Left hindlimb (tissue), 1 donor: ENCODE measurements at regions not wholly inside any gene's neighbourhood (a gene's known extent, or its start where the extent isn't known, plus 50 kb on each side); places are given as distances from the start of the nearest gene placed in this dataset.
A peak's percentile ranks its signal among the peaks of the same experiment; 100 is the strongest.

ENCODE experiments used
- DNase-seq: peaks from one replicate; pipeline ENCODE4 v3.0.0-alpha.2; 2018

- no peak for DNase-seq
Measured at GRCh38 chr12:125919856-125920470, 854.7 kb downstream of the AACS start.

DNA sequence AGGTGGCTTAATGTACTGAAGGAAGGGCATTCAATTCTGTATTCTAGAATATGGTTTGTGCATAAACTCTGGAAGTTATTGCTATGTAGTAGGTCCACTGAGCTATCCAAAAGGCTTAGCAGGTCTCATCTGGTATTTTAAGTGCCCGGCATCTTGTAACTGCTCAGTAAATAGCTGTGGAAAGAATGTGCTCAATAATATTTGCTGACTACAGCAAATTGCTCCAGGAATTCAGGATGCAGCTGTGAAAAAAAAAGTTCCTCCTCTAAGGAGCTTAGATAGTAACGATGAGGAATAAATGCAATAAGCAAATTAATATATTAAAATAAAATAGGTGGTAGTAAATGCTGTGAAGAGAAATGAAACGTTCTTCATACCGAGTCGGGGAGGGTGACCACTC is 857.1 kb downstream of the AACS start:
- DNase-seq, result no peak

- no peak for DNase-seq
Measured at GRCh38 chr12:125936502-125936901, 871.3 kb downstream of the AACS start.

GRCh38 chr12:125944446-125944845 is 879.2 kb downstream of the AACS start:
- DNase-seq, result no peak

DNA sequence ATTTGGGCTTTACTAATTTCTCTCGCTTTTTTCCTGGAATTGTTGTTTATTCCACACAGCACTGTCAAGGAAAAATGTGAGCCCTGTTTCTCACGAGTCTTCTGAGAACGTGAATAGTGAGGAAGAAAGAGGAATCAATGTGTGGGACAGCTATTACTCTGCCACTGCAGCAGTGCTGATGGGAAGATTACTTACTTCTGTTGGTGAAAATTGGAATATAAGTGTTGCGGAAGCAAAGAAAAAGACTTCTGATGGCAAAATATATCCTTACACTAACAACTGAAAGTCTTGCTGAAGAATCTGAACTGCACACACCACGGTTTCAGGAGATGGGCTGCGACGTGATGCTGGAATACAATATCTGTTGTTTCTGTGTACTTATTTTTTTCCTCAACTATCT is 884.2 kb downstream of the AACS start:
- DNase-seq, result no peak

DNA sequence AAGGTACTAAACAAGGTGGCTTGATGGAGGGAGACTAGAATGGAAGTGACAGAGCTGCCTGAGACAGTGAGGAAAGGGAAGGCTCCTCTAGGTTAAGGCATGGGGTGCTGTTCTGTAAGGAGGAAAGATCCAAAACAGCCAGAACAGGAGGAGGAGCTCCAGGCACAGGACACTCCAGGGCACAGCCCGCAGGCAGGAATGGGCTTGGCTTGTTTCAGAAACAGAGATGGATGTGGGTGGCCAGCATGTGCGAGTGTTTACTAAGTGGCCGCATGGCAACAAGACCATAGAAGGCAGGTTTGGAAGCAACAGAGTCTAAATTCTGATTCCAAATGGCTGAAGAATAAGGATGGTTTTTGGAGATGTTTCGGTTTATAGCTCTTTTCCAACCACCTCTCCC is 889.1 kb downstream of the AACS start:
- DNase-seq, result no peak

DNA sequence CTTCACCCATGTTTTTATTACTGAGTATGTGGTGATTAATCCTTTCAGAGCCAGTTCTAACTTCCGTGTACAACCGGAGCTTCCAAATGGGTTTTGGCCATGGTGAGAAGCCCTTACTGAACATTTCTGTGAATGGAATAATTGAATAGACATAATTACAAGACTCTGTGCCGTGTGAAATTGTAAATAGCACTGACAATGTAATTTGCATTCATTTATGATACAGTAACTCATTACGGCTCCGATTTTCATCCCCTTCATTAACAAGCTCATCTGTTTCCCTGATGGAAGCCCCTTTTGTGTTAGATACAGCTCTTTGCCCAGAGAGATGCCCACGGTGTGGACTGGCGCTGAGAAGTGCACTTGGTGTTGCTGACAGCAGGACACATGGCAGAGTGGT is 891.0 kb downstream of the AACS start:
- DNase-seq, result no peak

GRCh38 chr12:125966641-125967040 is 901.4 kb downstream of the AACS start:
- DNase-seq, result no peak

DNA sequence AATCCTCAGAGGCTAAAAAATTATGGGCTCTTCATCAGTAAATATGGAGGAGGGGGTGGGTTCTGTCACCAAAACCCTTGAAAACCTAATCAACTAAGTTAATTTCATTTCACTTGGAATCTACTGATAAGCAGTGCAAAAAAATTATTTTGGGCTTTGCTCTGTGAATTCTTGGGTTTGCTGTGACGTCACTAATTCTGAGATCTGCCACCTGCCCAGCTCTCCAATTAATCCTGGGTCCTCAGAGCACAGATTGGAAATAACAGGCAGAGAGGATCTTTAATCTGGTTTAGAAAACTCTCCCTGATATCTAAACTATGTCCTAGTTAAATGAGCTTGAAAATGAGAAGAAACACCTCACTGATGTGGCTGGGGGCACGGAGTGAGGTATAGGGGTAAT is 903.2 kb downstream of the AACS start:
- DNase-seq, result no peak

DNA sequence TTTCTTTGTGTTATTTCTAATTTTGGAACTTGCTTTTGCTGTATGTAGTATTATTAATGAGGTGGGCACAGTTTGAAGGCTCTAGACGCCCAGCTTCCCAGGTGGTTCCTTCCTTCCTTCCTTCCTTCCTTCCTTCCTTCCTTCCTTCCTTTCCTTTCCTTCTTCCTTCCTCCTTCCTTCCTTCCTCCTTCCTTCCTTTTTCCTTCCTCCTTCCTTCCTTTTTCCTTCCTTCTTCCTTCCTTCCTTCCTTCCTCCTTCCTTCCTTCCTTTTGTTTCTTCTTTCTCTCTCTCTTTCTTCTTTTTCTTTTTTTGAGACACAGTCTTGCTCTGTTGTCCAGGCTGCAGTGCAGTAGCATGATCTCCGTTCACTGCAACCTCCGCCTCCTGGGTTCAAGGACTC is 906.7 kb downstream of the AACS start:
- no peak for DNase-seq

- DNase-seq, result no peak
Measured at GRCh38 chr12:125978286-125978685, 913.1 kb downstream of the AACS start.

DNA sequence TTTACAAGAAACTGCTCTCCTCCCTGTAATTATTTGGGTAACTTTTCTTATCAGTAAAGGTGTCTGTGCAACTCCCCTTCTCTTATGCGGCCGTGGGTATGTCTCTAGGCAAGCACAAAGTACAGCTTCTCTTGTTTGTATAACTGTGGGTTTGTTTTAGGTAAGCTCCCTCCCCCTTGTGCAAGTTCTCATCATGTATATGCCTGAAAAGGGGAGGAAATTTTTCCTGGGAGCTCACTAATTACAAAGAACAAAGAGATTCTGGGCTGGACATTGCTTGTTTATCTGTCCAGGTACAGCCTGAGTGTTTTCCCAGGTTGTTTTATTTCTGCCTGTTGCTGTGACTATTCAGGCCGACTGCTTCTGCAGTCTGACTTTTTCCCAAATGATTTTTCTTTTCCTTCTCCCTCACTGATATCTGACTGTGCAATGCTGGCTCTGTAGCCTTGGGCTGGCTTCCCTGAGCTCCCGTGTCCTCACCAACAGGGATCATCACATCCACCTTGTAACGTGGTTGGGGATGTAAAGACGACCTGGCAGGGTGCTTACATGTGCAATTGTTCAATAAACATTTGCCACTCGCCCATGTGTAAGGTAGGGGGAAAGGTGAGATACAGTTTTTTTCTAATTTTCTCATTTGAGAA is 916.5 kb downstream of the AACS start:
- no peak for DNase-seq

DNA sequence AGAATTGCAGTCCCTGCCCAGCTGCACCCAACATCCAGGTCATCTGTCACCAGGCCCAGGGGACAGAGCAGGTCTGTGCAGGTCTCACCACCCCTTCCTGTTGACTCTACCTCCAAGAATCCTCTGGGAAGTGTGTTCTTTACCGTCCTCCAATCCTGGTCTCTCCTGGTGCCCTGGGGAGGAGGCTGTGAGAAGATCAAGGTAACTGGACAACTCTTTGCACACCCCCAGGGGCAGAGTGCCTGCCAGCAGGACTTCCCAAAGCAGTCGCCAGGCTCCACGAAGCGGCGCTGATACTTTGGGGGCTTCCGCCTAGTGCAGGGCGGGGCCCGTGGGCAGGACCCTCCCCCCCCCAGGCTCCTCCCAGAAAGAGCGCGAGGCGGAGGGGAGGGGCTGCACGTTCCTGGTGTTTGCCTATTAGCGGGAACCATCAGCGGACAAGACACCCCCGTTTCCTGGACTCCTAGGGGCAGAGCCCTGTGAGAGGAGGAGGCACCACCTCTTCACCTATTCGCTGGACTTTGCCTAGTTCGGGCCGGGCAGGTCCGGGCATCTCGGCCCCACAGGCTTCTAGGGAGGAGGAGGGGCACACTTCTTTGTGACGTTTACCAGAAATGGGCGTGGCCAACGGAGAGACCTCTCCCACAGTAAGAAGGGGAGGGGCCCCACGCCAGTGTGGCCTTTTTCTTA is 918.0 kb downstream of the AACS start:
- DNase-seq, result peak; percentile 88

DNA sequence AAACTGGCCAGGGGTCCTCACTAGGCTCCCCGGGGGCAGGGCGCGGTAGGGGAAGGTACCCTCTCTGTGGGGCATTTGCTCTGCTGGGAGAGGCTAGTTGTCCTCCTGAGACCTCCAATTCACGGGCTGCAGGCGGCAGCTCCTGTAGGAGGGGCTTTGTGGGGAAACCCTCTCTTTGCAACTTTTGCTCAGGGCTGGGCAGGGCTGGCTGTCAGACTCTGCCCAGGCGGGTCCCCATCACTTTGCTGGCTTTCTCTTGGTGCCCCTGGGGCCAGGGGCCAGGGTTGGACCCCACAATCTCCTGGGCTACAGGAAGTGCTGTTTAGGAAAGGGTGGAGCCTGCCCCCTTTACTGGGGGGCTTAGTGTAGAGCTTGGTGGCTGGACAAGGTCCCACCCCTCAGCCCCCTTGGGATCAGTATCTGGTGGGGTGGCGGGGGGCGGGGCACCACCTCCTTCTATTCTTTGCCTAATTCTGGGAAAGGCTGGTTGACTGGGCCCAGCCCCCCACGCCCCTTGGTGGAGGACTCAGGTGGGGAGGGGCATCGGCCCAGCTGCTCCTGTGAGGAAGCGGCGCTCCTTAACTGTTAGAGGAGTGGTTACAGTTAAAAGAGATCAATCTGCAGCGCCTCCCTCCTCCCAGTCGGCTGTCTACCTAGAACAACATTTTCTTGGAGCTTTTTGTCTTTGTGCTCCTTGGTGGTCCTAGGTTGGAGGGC is 918.7 kb downstream of the AACS start:
- DNase-seq, result peak; percentile 62

DNA sequence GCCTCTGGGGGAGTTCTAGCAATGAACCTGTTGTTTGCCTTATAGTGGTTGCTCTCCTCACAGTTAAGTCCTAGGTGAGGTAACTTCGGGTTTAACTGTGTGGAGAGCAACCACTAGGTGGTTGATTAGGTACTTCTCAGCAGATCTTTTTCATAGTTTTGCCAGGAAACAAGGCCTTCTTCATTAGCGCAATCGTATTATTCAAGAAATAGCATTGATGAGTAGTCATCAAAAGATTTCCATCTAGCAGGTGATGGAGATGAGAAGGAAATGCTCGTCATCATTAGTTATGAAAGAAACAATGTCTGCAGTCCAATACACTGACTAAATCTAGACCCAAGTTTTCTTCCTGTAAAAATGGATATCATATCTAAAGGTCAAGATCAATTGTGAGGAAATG is 923.3 kb downstream of the AACS start:
- no peak for DNase-seq

- peak; percentile 32 for DNase-seq
Measured at GRCh38 chr12:125989696-125990095, 924.5 kb downstream of the AACS start.

DNA sequence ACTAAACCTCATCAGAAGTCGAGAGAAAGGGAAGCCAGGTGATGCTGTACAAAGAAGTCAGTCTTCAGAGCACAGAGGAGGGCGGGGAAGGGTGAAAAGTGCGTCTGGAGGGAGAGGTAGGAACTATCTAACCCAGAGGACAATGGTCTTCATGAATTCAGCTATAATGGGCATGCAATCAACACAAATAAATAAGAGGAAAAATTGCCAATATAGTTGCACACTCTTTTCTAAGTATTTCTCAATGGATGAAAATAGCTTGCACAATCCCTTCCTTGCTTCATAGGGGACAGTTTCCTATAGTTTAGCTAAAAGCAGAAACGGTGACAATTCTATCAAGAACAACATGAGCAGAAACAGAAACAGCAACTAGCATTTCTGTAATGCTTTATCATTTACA is 931.2 kb downstream of the AACS start:
- no peak for DNase-seq

DNA sequence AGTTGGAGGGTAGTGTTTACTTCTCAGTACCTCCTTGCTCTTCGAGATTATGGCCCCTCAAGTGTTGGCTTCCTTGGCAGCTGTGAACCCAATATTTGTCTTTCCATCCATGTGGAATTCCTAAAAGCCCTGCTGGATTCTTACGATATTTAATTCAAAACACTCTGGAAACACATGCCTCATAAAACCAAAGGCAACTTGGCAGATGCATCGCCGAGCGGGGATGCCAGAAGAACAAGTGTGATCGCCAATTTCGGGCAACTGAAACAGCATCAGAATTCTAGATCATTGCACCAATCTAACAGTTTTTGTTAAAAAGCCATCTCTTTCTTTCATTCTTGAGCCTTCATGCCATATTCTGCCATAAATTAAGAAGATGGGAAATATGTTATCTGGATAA is 934.4 kb downstream of the AACS start:
- no peak for DNase-seq

GRCh38 chr12:126019385-126019784 is 954.1 kb downstream of the AACS start:
- DNase-seq, result no peak

- no peak for DNase-seq
Measured at GRCh38 chr12:126021675-126022074, 956.4 kb downstream of the AACS start.

- no peak for DNase-seq
Measured at GRCh38 chr12:126027825-126028224, 962.6 kb downstream of the AACS start.

- DNase-seq, result no peak
Measured at GRCh38 chr12:126030573-126030972, 965.3 kb downstream of the AACS start.

DNA sequence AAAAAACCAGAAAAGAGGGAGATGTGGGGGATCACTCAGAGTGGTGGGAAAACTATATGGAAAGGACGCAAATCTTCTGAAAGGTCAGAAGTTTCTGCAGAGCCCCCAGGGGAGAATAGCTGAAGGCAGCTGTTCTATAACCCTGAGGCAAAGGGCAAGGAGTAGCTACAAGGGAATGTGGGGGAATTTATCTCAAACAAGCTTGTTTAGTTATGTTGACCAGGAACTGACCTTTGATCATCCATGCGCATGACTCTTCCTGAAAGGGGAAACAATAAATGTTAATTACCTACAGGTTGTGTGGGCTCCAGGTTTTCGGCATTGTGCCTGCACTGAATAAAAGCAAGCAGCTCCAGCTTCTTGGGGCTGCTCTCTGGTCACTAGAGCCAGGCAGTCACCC is 968.5 kb downstream of the AACS start:
- DNase-seq, result no peak

- no peak for DNase-seq
Measured at GRCh38 chr12:126036348-126036747, 971.1 kb downstream of the AACS start.
